CD4-positive, alpha-beta T cell treated with Interferon gamma for 1 hour (primary cell): ENCODE measurements at regions not wholly inside any gene's neighbourhood (a gene's known extent, or its start where the extent isn't known, plus 50 kb on each side); places are given as distances from the start of the nearest gene placed in this dataset.
"Not testable (repeated sequence)": the region's sequence is repeated elsewhere in the genome, so short reads cannot be mapped to it uniquely, and the experiment has no call there.

ENCODE experiments used
- DNase-seq: peaks from one replicate; pipeline ENCODE4 v3.0.0-alpha.2; 2020

DNA sequence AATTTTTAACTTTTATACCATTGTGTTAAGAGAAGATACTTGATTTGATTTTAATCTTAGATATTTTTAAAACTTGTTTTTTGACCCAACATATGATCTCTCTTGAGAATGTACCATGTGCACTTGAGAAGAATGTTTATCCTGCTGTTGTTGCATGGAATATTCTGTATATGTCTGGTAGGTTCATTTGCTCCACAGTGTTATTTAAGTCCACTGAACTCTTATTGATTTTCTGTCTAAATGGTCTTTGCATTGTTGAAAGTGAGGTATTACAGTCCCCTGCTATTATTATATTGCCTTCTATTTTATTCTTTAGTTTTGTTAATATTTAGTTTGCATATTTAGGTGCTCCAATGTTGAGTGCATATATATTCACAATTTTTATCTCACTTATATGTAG lies 397.3 kb upstream of the CCDC179 start:
- no peak for DNase-seq

GRCh38 chr11:23263466-23263865 lies 403.2 kb upstream of the CCDC179 start:
- DNase-seq = no peak

DNA sequence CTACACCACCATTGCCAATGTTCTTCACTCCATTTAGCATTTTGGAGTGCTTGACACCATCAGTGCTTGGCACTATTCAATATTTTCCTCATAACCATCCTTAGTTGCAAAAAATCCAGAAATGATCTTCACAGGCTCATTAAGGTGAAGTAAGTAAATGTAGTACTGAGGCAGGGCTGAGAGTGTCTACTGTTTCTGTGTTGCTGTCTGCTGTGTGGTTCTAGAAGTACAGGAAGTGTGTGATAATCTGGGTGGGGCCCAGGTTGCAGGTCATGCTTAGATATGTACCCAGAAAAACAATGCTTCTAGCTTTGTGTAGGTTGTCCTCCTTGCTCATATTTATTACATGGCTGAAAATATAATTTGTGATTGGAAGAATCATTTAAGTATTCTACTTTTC lies 411.8 kb upstream of the CCDC179 start:
- no peak for DNase-seq

DNA sequence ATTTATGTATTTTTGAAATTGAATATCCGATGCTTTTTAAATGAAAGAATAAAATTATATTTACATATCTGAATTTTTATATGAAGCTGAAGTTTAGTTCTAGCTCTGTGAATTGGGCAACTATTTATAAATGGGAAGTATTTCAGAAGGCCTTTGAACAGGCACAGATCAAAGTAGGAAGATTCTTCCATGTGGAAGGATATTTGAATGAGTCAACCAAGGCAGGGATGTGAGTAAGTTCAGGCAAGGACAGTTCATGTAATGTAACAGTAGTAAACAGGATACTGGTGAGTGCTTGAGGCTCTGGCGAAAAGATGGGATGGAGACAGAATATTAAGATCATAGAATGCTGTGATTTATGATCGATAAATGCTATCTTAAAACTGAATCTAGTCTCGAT lies 417.8 kb upstream of the CCDC179 start:
- DNase-seq = no peak

- no peak for DNase-seq
These were observed 419.8 kb upstream of the CCDC179 start for GRCh38 chr11:23280088-23280487.

DNA sequence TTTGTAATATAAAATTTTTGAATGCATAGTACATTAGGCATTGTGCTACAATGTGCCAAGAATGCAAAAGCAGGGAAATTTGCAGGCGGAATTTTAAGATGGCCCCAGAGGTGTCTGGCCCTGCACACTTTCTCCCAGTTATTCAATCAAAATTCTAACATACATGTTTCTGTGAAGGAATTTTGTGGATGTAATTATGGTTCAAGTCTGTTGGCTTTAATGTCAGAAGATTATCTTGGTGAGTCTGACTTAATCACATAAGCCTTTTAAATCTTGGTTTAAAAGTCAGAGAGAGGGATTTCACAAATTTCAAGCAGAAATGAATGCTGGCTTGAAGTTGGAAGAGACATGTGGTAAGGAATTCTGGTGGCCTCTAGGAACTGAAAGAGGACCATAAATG lies 423.4 kb upstream of the CCDC179 start:
- no peak for DNase-seq

DNA sequence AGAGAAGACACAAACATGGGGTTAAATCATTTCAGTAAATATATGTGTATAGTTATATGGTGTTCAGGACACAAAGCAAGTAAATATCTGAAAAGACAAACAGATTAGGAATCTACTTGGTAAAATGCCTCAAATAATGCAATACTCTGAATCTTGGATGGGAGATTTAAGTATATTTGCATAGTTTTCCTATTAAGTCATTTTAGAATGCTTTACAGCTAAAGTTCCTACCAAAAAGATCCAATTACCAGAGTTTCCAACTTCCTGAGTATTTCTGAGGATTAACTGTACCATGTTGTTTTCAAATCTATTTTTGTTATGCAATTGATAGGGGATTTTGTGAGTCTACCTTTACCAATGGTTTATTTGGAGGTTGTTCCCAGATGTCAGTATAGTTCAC lies 424.4 kb upstream of the CCDC179 start:
- DNase-seq = no peak

DNA sequence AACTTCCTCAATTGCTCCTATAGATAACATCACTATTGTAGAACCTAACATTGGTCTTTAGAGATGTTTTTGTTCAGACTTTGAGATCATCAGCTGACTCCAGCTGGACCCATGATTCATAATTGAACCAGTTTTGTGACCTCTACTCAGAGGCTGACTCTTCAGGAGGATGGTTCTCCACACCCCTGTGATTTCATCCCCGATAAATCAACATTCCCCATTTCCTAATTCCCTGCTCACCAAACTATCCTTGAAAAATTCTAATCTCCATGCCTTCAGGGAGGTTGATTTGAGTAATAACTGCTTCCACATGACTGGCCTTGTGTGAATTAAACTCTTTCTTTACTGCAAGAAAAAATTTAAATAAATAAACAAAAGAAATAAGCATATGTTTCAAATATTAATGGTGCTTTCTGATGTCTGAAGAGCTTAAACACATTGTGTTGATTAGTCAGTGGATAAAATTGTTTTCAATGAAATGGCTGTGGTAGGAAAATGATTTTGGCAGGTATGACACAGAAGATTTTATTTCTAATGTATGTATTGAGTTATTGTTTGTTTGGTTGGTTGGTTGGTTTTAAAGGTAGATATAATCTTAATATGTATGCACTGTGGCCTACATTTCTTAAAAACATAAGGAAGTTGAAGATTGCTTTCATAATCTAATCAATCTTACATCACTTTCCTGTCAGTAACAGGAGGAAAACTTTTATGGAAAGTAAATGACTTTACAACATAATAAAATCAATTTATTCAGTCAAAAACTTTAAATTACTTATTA lies 427.9 kb upstream of the CCDC179 start:
- no peak for DNase-seq

DNA sequence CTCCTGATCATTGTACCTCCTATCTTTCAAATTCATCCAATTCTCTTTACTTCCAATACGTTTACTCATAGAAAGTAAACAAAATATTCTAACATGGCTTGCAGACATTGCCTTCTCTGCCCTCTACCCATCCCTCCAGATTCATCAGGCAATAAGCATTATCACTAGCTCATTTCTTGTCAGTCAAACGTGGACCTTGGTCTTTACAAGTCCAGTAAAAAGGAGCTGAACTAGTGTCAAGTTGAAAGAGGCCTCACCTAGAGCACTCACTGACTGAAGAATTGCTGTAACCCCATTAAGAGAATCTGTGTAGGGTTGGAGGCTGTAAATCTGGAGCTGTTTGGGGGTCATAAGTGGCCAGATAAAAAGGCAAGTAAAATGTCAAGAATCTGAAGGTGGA lies 435.0 kb upstream of the CCDC179 start:
- no peak for DNase-seq

DNA sequence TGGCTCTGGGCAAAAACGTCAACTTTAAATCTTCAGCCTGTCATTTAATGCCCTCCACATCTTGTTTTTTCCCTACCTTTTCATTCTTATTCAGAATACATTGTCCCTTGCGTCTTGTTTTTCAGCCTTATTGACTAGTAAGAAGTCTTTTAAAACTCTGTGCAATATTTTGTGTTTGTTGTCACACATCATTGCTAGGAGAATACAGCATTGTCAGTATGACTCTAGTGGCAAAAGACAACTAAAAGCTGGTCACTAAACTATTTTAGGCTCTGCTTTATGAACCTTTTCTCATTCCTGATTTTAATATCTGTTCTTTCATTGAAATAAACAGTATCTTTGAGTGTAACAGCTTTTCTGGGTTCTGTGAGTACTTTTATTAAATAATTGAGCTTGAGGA lies 447.8 kb upstream of the CCDC179 start:
- no peak for DNase-seq

DNA sequence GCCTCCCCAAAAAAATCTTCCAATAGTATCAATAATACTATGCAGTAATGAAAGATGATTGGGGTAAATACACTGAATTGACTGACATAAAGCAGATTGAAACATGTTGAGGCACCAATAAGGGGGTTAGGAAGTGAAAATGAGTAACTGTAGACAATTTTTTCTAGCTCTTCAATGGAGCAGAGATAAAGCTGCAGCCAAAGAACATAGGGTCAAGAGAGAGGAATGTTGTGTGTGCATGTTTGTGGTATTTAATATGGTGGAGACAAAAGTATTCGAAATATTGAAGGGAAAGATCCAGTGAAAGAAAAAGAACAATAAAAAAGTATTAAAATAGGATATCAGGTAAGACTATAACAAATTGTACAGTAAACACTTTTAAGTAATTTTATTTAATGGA lies 450.0 kb upstream of the CCDC179 start:
- DNase-seq = no peak

- DNase-seq = no peak
These were observed 452.0 kb upstream of the CCDC179 start for GRCh38 chr11:23311986-23312940.

DNA sequence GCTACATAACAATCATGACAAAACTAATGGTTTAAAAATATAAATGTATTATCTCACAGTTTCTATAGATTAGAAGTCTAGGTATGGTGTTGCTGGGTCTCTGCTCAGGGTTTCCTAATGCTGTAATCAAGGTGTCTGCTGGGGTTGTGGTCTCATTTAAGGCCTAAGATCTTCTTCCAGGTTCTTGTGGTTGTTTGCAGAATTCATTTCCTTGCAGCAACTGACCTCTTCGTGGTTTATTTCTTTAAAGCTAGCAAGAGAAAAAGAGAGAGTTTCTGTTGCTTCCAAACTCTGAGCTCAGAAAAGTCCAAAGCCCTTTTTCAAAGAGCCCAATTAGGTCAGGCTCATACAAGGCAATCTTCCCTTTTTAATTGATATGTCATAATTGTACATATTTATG lies 452.7 kb upstream of the CCDC179 start:
- no peak for DNase-seq

GRCh38 chr11:23314162-23314561 lies 453.9 kb upstream of the CCDC179 start:
- DNase-seq = no peak

GRCh38 chr11:23315286-23315685 lies 455.0 kb upstream of the CCDC179 start:
- DNase-seq = no peak

DNA sequence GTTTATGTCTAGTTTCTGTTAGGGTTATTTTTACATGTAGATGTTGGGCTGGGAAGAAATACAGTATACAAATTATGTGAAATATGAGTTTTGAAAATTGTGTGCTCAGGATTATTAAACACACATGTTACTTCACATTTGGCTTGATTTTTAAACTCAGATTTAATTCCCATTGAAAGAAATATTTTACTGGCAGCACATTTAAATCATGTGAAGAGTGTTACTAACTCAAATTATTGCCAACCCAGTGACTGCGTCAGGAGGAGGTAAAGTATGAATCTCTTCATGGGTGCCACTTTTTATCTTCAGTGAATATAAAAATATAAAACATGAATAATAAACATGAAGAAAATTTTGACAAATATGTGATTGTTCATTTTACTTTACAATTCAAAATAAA lies 457.5 kb upstream of the CCDC179 start:
- no peak for DNase-seq

- no peak for DNase-seq
These were observed 458.4 kb upstream of the CCDC179 start for GRCh38 chr11:23318670-23319069.

DNA sequence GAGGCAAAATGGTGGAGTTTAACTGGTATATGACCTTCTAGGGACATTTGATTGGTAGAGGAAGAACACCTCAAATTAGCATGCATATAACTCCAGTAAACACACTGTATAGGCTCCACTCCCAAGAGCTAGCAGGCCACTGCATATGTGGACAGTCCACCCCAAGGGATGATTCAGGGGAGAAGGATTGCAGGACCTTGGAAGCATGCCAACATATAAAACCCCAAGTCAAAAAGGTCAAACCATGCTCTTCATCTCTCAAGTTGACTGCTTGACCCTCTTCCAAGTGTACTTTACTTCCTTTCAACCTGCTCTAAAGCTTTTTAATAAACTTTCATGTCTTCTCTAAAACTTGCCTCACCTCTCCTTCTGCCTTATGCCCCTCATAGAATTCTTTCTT lies 459.9 kb upstream of the CCDC179 start:
- no peak for DNase-seq

GRCh38 chr11:23335586-23335985 lies 475.3 kb upstream of the CCDC179 start:
- DNase-seq = not testable (repeated sequence)

GRCh38 chr11:23336961-23337360 lies 476.7 kb upstream of the CCDC179 start:
- no peak for DNase-seq

GRCh38 chr11:23353611-23354010 lies 493.3 kb upstream of the CCDC179 start:
- no peak for DNase-seq

DNA sequence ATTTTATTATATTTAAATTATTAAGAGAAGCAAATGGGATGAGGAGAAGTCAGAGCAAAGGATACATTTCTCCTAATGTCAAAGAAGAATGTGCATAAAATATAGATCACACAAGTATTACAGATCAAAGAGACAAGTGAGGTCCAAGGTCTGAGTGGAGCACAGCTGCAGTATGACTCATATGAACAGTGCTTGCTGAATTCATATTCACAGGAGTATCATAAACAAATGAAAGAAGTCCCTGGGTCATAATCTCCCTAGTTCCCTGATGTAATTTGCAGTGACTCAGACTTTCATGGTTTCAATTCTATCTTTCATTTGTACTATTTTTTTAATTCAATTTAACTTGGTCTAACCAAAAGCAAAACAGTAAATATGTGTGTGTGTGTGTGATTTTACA lies 499.0 kb upstream of the CCDC179 start:
- DNase-seq = no peak

GRCh38 chr11:23364076-23364475 lies 503.8 kb upstream of the CCDC179 start:
- DNase-seq = no peak

DNA sequence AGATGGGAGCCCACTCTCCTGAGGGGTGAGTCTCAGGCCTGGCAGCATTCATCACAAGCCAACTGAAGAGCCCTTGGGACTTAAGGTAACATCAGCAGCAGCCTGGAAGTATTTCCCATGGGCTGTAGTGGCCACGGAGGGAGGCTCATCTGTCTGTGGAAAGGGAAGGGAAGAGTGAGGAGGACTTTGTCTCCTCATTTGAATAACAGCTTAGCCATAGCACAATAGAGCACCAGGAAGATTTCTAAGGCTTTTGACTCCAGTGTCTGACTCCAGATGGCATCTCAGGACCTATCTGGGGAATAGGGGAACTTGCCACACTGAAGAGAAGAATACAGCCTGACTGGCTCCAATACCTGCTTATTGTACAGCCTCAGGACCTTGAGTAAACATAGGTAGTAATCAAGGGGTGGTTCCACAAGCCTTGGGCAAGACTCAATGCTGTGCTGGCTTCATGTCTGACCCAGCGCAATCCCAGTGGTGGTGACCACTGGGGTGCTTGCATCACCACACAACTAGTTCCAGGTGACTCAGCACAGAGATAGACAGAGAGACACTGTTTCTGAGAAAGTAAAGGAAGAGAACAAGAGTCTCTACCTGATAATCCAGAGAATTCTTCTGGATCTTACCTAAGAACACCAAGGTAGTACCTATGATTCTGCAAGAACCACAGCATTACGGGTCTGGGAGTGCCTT lies 510.5 kb upstream of the CCDC179 start:
- DNase-seq = no peak
